CD4-positive, alpha-beta T cell (primary cell): ENCODE measurements at regions not wholly inside any gene's neighbourhood (a gene's known extent, or its start where the extent isn't known, plus 50 kb on each side); places are given as distances from the start of the nearest gene placed in this dataset.

Experiments
- ATAC-seq: fragments of 200-7000 bp; cut with Tn5 transposase; one replicate; pipeline ENCODE4 v1.10.0; 2022; ENCODE audit warnings: mild to moderate bottlenecking; ENCODE audit not compliant: poor library complexity
- CTCF ChIA-PET: fragments of 350-600 bp; sonication (Branson Sonifier 250); formaldehyde crosslinking; loops from one replicate; lab custom pipeline; 2021; ENCODE audit warnings: antibody characterized with exemption, inconsistent platforms; lab: Charles Lee
- POLR2A ChIA-PET: fragments of 350-600 bp; sonication (Branson Sonifier 250); formaldehyde crosslinking; loops from one replicate; lab custom pipeline; 2021; ENCODE audit warnings: antibody characterized with exemption, inconsistent platforms; lab: Charles Lee
- DNase-seq, 14 experiments: peaks; one replicate each; pipeline ENCODE4 v3.0.0-alpha.2; 2013 to 2020; ENCODE audit warnings: mixed read lengths in 2 of 14
- H3K27ac ChIP-seq, 2 donors: one replicate each; pipeline versions ENCODE4 v1.5.1 to v1.7.0; 2013; ENCODE audit warnings: low read length in 2 of 2, low read depth in 1 of 2, mild to moderate bottlenecking in 1 of 2
- H3K27me3 ChIP-seq, 2 experiments: 1 replicate in 1 of 2; 2 replicates in 1 of 2; pipeline versions ENCODE4 v1.6.1 to v1.7.0; 2013; ENCODE audit warnings: low read length in 2 of 2, control low read depth in 1 of 2, mild to moderate bottlenecking in 1 of 2, moderate library complexity in 1 of 2; ENCODE audit not compliant: insufficient read depth in 2 of 2, control insufficient read depth in 1 of 2
- H3K36me3 ChIP-seq: one replicate; pipeline ENCODE4 v1.6.1; 2013; ENCODE audit warnings: low read length, control low read depth; ENCODE audit not compliant: insufficient read depth
- H3K4me1 ChIP-seq: one replicate; pipeline ENCODE4 v1.6.1; 2013; ENCODE audit warnings: low read length, control low read depth; ENCODE audit not compliant: insufficient read depth
- H3K4me3 ChIP-seq: one replicate; pipeline ENCODE4 v1.5.1; 2013; ENCODE audit warnings: mild to moderate bottlenecking, low read length, moderate library complexity
- H3K9me3 ChIP-seq, 2 experiments: 1 replicate in 1 of 2; 2 replicates in 1 of 2; pipeline versions ENCODE4 v1.6.1 to v1.7.0; 2013; ENCODE audit warnings: low read length in 2 of 2, mild to moderate bottlenecking in 2 of 2, control low read depth in 1 of 2, moderate library complexity in 1 of 2; ENCODE audit not compliant: control insufficient read depth in 1 of 2, insufficient read depth in 1 of 2
- H3K27ac Mint-ChIP-seq: one replicate; pipeline ENCODE4 v1.8.0; 2020; ENCODE audit warnings: mixed read lengths
- H3K27me3 Mint-ChIP-seq: one replicate; pipeline ENCODE4 v1.8.0; 2021; ENCODE audit warnings: mixed read lengths
- H3K36me3 Mint-ChIP-seq: one replicate; pipeline ENCODE4 v1.8.0; 2021; ENCODE audit warnings: low read depth, mixed read lengths
- H3K4me1 Mint-ChIP-seq: one replicate; pipeline ENCODE4 v1.8.0; 2021; ENCODE audit warnings: low read depth, mixed read lengths
- H3K4me3 Mint-ChIP-seq: one replicate; pipeline ENCODE4 v1.8.0; 2020; ENCODE audit warnings: mild to moderate bottlenecking, mixed read lengths
- H3K9me3 Mint-ChIP-seq: one replicate; pipeline ENCODE4 v1.8.0; 2020; ENCODE audit warnings: mixed read lengths
- intact Hi-C, 2 experiments: fragments of 100-400 bp; cut with DNase I in 1 of 2; cut with micrococcal nuclease in 1 of 2; formaldehyde crosslinking; loops; one replicate each; pipeline versions ENCODE4 v1.15.1 to v1.9.0; 2023 to 2025; cut with DNase I, micrococcal nuclease
- TF ChIP-seq, protein P1 (sequence below): fragments of 200-600 bp; IDR thresholded peaks from one replicate; pipeline ENCODE4 v1.8.0; 2022; ENCODE audit warnings: antibody characterized with exemption, mild to moderate bottlenecking

GRCh38 chr16:85312174-85312573, 199.9 kb upstream of the CIBAR2 start:
- Mint-ChIP-seq H3K27ac (peak overlapping the region; percentile 86), H3K4me3 (peak overlapping the region; percentile 40), H3K9me3 (no peaks in the 10 kb centered on the region), H3K36me3 (no peaks in the 10 kb centered on the region), H3K4me1 (peaks cover 48% of the 10 kb centered on the region), H3K27me3 (no peaks in the 10 kb centered on the region)
- no peaks in the 10 kb centered on the region for H3K9me3 ChIP-seq
- intact Hi-C loops: no loop called here
- peaks cover 47% of the 10 kb centered on the region for H3K4me1 ChIP-seq
- ATAC-seq (no peak), DNase-seq (no peak)
- no peak overlapping the region for H3K4me3 ChIP-seq
- no peaks in the 10 kb centered on the region for H3K27me3 ChIP-seq
- no peaks in the 10 kb centered on the region for H3K36me3 ChIP-seq
- H3K27ac ChIP-seq: no peak overlapping the region
- ChIA-PET CTCF (no interaction called here), POLR2A (no interaction called here)
- TF ChIP-seq, protein P1, sequence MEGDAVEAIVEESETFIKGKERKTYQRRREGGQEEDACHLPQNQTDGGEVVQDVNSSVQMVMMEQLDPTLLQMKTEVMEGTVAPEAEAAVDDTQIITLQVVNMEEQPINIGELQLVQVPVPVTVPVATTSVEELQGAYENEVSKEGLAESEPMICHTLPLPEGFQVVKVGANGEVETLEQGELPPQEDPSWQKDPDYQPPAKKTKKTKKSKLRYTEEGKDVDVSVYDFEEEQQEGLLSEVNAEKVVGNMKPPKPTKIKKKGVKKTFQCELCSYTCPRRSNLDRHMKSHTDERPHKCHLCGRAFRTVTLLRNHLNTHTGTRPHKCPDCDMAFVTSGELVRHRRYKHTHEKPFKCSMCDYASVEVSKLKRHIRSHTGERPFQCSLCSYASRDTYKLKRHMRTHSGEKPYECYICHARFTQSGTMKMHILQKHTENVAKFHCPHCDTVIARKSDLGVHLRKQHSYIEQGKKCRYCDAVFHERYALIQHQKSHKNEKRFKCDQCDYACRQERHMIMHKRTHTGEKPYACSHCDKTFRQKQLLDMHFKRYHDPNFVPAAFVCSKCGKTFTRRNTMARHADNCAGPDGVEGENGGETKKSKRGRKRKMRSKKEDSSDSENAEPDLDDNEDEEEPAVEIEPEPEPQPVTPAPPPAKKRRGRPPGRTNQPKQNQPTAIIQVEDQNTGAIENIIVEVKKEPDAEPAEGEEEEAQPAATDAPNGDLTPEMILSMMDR: no peak

DNA sequence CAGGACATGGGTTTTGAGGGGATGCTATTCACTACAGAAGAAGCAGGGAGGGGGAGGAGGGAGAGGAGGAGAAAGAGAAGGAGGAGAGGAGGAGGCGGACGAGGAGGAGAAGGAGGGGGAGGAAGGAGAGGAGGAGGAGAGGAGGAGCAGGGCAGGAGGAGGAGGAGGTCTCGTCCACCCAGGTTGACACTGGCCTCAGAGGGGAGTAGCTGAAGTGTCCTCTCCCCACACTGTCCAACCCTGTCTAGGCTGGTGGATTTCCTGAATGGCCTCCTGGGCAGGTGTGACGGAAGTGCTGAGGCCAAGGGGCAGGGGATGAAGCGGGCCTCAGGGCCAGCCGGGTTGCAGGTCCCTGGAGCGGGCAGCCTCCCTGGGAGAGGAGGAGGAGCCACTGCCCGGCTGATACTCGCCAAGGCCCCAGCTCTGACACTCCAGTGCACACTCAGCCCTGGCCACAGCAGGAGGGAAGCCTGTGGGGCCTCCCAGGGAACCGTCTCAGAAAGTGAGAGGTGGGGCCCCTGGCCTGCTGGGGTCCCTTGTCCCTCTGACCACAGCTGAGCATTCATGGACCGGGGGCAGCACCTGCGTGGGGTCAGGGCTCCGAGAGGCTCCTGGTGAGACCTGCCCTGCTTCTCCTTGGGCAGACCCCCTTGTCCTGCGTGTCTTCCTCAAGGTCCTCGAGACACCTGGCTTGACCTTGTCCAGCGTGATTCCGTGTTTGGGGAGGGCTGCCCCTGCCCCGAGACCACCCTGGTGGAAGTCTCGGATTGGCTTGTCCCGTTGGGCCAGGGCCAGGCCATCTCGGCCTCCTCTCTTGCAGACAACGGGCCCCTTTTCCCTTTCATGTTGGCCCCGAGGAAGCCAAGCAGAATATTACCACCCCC, 200.6 kb upstream of the CIBAR2 start:
- intact Hi-C loops: no loop called here

GRCh38 chr16:85313526-85314301, 201.4 kb upstream of the CIBAR2 start:
- no peak overlapping the region for H3K4me3 Mint-ChIP-seq
- TF ChIP-seq, protein P1: no peak
- H3K27ac Mint-ChIP-seq: peak overlapping the region; percentile 30
- DNase-seq (no peak), ATAC-seq (no peak)
- POLR2A ChIA-PET: no interaction called here
- intact Hi-C loops: no loop called here
- Histone ChIP-seq H3K27ac (no peak overlapping the region), H3K4me3 (no peak overlapping the region), H3K36me3 (no peaks in the 10 kb centered on the region), H3K9me3 (no peaks in the 10 kb centered on the region), H3K4me1 (peaks cover 32% of the 10 kb centered on the region), H3K27me3 (no peaks in the 10 kb centered on the region)
- CTCF ChIA-PET: no interaction called here
- H3K9me3 Mint-ChIP-seq: no peaks in the 10 kb centered on the region
- no peaks in the 10 kb centered on the region for H3K27me3 Mint-ChIP-seq
- no peaks in the 10 kb centered on the region for H3K36me3 Mint-ChIP-seq
- H3K4me1 Mint-ChIP-seq: peaks cover 32% of the 10 kb centered on the region

More for the DNA sequence above, 200.6 kb upstream of the CIBAR2 start:
- peaks cover 41% of the 10 kb centered on the region for H3K4me1 Mint-ChIP-seq
- no peaks in the 10 kb centered on the region for H3K9me3 Mint-ChIP-seq
- no peaks in the 10 kb centered on the region for H3K27me3 ChIP-seq
- H3K27me3 Mint-ChIP-seq: no peaks in the 10 kb centered on the region
- no peaks in the 10 kb centered on the region for H3K9me3 ChIP-seq
- ATAC-seq (no peak), DNase-seq (no peak)
- ChIA-PET POLR2A (no interaction called here), CTCF (no interaction called here)
- H3K36me3 Mint-ChIP-seq: no peaks in the 10 kb centered on the region
- H3K4me1 ChIP-seq: peaks cover 41% of the 10 kb centered on the region
- H3K27ac Mint-ChIP-seq: peak overlapping the region; percentile 86
- TF ChIP-seq, protein P1: no peak
- H3K4me3 ChIP-seq: no peak overlapping the region
- peak overlapping the region; percentile 40 for H3K4me3 Mint-ChIP-seq
- H3K27ac ChIP-seq: no peak overlapping the region
- H3K36me3 ChIP-seq: no peaks in the 10 kb centered on the region
